Gastroesophageal sphincter (tissue), 4 donors: ENCODE measurements at regions not wholly inside any gene's neighbourhood (a gene's known extent, or its start where the extent isn't known, plus 50 kb on each side); places are given as distances from the start of the nearest gene placed in this dataset.
"Not testable (repeated sequence)": the region's sequence is repeated elsewhere in the genome, so short reads cannot be mapped to it uniquely, and the experiment has no call there.

Source experiments
- ATAC-seq: fragments of 150-250 bp; one replicate; pipeline ENCODE4 v1.9.1; 2016; ENCODE audit warnings: mild to moderate bottlenecking, moderate library complexity
- H3K27ac ChIP-seq, 4 donors: fragments of 200-600 bp; sonication (generic) in 3 of 4; 1 replicate in 3 of 4; 2 replicates in 1 of 4; pipeline ENCODE4 v1.5.1; 2016 to 2019
- H3K27me3 ChIP-seq: fragments of 200-600 bp; sonication (generic); one replicate; pipeline ENCODE4 v1.5.1; 2019
- H3K36me3 ChIP-seq, 2 donors: fragments of 200-600 bp; sonication (generic); one replicate each; pipeline ENCODE4 v1.5.1; 2019; ENCODE audit warnings: control low read depth in 1 of 2
- H3K4me1 ChIP-seq, 3 donors: fragments of 200-600 bp; sonication (generic); 1 replicate in 2 of 3; 2 replicates in 1 of 3; pipeline ENCODE4 v1.5.1; 2016 to 2019; ENCODE audit warnings: control low read depth in 2 of 3
- H3K4me3 ChIP-seq, 2 donors: fragments of 200-600 bp; sonication (generic); one replicate each; pipeline ENCODE4 v1.5.1; 2019; ENCODE audit warnings: mild to moderate bottlenecking in 1 of 2, moderate library complexity in 1 of 2
- H3K9me3 ChIP-seq, 3 donors: fragments of 200-600 bp; sonication (generic); one replicate each; pipeline ENCODE4 v1.5.1; 2017 to 2019; ENCODE audit warnings: control low read depth in 2 of 3
- EP300 ChIP-seq: sonication (generic); formaldehyde crosslinking; IDR thresholded peaks from one replicate; pipeline ENCODE4 v1.6.1; 2017; ENCODE audit warnings: antibody characterized with exemption, mild to moderate bottlenecking
- POLR2A ChIP-seq, 2 donors: fragments of 450-650 bp; IDR thresholded peaks; one replicate each; pipeline ENCODE4 v1.6.1; 2017; ENCODE audit warnings: antibody characterized with exemption in 2 of 2, mild to moderate bottlenecking in 2 of 2, moderate library complexity in 1 of 2
- POLR2AphosphoS5 ChIP-seq: sonication (generic); formaldehyde crosslinking; IDR thresholded peaks from one replicate; pipeline ENCODE4 v1.6.1; 2017; ENCODE audit warnings: antibody characterized with exemption
- WGBS, 2 donors: methylation state at CpG; one replicate each; pipeline ENCODE4 v1.1.5; 2018; ENCODE audit warnings: low coverage in 1 of 2; 5-methylcytosine and 5-hydroxymethylcytosine counted together
- TF ChIP-seq, protein P1 (sequence below), 4 experiments: fragments of 200-600 bp in 2 of 4; fragments of 450-650 bp in 2 of 4; sonication (generic) in 1 of 4; IDR thresholded peaks; one replicate each; pipeline ENCODE4 v1.5.1; 2017 to 2019; ENCODE audit warnings: antibody characterized with exemption in 4 of 4, mild to moderate bottlenecking in 2 of 4, moderate library complexity in 2 of 4

DNA sequence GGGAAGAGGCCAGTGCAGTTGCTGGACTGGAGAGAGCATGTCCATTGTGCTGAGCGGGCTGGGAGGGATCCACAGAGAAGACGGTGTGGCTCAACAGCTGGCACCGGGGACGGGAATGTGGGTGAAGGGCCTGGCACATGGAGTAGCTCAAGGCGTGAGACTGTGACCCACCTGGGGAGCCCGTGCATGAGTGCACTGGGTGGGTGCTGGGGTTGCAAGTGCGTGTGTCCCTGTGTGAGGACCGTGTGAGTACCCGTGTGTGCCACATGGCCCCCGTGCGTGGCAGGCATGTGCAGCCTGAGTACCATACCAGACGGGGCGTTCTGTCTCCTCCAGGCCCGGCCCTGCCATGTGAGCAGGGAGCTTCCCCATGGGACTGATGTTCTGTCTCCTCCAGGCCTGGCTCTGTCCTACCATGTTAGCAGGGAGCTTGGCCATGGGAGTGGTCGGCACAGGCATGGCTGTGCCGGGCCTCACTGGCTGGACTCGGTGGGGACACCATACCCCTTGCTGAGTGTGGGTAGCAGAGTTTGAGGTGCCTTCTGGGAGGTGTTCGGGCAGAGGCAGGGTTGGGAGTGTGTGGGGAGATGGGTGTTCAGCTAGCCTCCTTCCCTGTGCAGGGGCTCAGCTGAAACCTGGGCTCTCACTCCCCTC is 234.4 kb downstream of the TMEM121 start:
- no peak overlapping the region for H3K4me3 ChIP-seq
- no peak overlapping the region for H3K27ac ChIP-seq
- H3K9me3 ChIP-seq = peaks cover 0 to 6% (median 0%) of the 10 kb centered on the region in 3 donors
- TF ChIP-seq POLR2AphosphoS5 = no peak
- TF ChIP-seq EP300 = no peak
- TF ChIP-seq, protein P1, sequence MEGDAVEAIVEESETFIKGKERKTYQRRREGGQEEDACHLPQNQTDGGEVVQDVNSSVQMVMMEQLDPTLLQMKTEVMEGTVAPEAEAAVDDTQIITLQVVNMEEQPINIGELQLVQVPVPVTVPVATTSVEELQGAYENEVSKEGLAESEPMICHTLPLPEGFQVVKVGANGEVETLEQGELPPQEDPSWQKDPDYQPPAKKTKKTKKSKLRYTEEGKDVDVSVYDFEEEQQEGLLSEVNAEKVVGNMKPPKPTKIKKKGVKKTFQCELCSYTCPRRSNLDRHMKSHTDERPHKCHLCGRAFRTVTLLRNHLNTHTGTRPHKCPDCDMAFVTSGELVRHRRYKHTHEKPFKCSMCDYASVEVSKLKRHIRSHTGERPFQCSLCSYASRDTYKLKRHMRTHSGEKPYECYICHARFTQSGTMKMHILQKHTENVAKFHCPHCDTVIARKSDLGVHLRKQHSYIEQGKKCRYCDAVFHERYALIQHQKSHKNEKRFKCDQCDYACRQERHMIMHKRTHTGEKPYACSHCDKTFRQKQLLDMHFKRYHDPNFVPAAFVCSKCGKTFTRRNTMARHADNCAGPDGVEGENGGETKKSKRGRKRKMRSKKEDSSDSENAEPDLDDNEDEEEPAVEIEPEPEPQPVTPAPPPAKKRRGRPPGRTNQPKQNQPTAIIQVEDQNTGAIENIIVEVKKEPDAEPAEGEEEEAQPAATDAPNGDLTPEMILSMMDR (IDR thresholded peaks at IDR 0.05) = no peak
- no peak for TF ChIP-seq POLR2A (IDR thresholded peaks at IDR 0.05)
- H3K4me1 ChIP-seq = peaks cover 0 to 6% (median 0%) of the 10 kb centered on the region in 3 donors
- H3K36me3 ChIP-seq = no peaks in the 10 kb centered on the region
- 66 to 83% methylated on average over 9 of the region's 18 CpGs for WGBS, 2 donors
- ATAC-seq = no peak
- no peaks in the 10 kb centered on the region for H3K27me3 ChIP-seq

DNA sequence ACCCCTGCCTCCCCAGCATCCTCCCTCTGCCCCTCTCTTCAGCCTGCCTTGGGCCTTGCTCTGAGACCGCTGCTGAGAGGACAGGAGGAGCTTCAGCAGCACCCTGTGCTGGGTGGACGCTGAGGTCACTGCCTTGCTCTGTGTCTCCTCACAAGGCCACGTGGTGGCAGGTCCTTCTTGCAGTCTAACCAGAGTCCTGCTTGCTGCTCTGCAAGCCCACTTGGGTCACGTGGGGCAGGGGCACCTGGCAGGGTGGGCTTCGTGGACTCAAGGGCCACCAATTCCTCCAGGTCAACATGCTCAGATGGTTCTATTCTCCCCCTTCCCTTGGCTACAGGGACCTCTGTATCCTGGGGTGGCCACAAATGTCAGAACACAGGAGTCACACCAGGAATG is 235.0 kb downstream of the TMEM121 start:
- not testable (repeated sequence) for H3K27ac ChIP-seq, ATAC-seq, H3K27me3 ChIP-seq, H3K36me3 ChIP-seq, H3K4me1 ChIP-seq, H3K9me3 ChIP-seq, H3K4me3 ChIP-seq
- WGBS, 2 donors = no CpG with 5 or more reads among the region's 5 CpGs

DNA sequence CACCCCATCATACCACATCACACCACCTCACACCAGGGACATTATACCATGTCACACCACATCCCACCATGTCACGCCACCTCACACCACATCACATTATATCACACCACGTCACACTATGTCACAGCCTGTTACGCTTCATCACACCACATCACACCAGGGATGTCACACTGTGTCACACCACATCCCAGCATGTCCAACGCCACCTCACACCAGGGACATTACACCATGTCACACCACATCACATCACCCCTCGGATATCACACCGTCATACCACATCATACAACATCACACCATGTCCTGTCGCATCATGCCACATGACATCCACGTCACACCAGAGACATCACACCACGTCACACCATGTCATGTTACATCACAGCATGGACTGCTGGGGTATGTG is 235.5 kb downstream of the TMEM121 start:
- Histone ChIP-seq H3K27me3 (no peaks in the 10 kb centered on the region), H3K36me3 (no peaks in the 10 kb centered on the region), H3K4me3 (no peak overlapping the region), H3K9me3 (peaks cover 0 to 6% (median 0%) of the 10 kb centered on the region in 3 donors), H3K27ac (no peak overlapping the region), H3K4me1 (peaks cover 0 to 7% (median 0%) of the 10 kb centered on the region in 3 donors)
- no peak for ATAC-seq
- WGBS, 2 donors = 80 to 83% methylated on average over 9 of the region's 9 CpGs
- TF ChIP-seq, protein P1 (IDR thresholded peaks at IDR 0.05) = no peak
- TF ChIP-seq POLR2AphosphoS5 (no peak), POLR2A (IDR thresholded peaks at IDR 0.05) (no peak), EP300 (no peak)

DNA sequence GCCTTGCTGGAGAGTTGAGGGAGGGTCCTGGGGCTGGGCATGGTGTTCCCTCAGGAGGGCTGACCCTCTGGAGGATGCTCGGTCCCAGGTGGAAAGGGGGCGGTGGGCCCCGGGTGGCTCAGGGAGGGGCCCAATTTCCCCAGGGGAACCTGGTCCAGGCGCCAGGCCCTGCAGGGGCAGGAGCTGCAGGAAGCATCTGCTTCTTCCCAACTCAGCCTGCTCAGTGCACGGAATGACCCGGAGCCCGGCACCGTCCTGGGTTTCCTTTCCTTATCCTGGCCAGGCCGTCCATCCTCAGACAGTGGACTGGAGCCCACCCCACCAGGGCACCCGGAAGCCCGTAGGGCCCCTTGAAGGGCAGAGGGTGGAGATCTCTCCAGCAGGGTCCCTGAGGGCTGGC is 235.9 kb downstream of the TMEM121 start:
- ATAC-seq = not testable (repeated sequence)
- no CpG with 5 or more reads among the region's 11 CpGs for WGBS, 2 donors

DNA sequence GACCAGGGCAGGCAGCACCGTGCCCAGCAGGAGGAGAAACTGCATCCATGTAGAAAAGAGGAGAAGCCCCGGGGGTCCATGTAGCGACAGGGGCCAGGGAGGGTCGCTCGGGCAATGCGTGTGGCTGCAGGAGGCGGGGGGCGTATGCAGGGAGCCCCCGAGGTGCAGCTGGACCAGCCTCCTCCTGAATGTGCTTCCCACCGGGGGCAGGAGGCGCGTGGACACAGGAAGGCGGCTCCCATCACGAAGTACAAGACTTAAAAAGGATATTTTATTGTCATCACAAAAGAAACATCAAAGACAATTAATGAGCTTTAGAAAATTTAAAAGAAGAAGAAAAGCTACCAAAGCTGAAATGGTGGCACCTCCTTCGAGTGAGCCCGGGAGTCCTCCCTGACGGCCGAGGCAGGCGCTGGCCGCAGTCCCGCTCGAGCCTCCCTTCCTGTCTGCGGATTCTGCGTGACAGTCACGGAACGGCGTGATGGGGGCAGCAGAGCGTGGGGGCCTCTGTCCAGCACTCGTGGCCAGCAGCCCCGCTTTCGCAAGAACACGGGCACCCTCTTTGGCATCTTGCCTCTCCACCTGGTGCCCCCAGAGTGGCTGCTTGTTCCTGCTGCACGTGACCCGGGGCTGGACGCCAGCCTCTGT is 238.0 kb downstream of the TMEM121 start:
- H3K9me3 ChIP-seq, H3K4me1 ChIP-seq, H3K27ac ChIP-seq, H3K36me3 ChIP-seq, H3K4me3 ChIP-seq, ATAC-seq, H3K27me3 ChIP-seq: not testable (repeated sequence)
- WGBS, 2 donors = no CpG with 5 or more reads among the region's 35 CpGs

More for the DNA sequence above, 235.9 kb downstream of the TMEM121 start:
- not testable (repeated sequence) for H3K27me3 ChIP-seq, H3K4me1 ChIP-seq, H3K9me3 ChIP-seq, H3K36me3 ChIP-seq, H3K27ac ChIP-seq, H3K4me3 ChIP-seq

DNA sequence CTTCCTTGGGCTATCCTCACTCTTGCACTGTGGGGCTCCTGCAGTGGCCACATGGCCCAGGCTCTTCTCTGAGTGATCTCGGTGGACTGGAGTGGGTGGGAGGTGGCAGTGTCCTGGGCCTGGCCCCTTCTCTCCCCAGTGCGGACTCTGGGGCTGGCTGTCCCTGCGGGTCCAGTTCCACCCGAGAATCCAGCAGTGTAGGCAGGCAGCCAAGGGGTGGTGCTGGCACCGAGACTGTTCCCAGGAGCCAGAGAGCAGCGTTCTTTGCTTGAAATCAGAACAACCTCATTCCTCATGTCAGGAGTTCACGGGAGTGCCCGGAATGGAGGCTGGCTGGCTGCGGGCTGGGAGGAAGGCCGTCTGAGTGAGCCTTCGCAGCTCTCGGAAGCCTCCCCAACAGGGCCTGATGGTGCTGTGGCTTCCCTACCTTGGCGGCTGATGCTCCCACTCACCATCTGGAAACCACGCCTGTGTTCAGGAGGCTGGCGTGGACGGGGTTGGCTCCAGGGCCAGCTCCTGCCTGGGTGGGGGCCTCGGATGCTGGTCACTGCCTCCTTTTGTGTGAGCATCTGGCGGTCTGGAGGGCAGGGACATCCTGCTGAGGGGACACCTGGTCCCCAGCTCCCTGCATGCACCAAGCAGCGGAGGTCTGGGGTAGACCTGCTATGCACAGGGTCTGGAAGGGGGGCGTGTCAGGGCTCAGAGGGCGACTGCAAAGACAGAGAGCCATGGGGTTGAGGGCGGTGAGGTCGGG is 238.9 kb downstream of the TMEM121 start:
- ATAC-seq = not testable (repeated sequence)
- peak overlapping the region in 1 of 4 donors; percentile 64 for H3K27ac ChIP-seq

More for the DNA sequence above, 238.9 kb downstream of the TMEM121 start:
- H3K36me3 ChIP-seq, H3K4me1 ChIP-seq, H3K27me3 ChIP-seq, H3K9me3 ChIP-seq, H3K4me3 ChIP-seq: not testable (repeated sequence)
- no CpG with 5 or more reads among the region's 23 CpGs for WGBS, 2 donors
